HG03558 (cell line): ENCODE measurements at regions not wholly inside any gene's neighbourhood (a gene's known extent, or its start where the extent isn't known, plus 50 kb on each side); places are given as distances from the start of the nearest gene placed in this dataset.

Experiments
- ATAC-seq: cut with Tn5 transposase; IDR thresholded peaks from one replicate; pipeline ENCODE4 v1.9.1; 2021; ENCODE audit warnings: moderate number of reproducible peaks; ENCODE audit not compliant: unreplicated experiment; ENCODE audit errors: extremely low read depth

- no peak for ATAC-seq
These were observed 1287.7 kb downstream of the UQCRFS1 start for GRCh38 chr19:27925202-27925601.

DNA sequence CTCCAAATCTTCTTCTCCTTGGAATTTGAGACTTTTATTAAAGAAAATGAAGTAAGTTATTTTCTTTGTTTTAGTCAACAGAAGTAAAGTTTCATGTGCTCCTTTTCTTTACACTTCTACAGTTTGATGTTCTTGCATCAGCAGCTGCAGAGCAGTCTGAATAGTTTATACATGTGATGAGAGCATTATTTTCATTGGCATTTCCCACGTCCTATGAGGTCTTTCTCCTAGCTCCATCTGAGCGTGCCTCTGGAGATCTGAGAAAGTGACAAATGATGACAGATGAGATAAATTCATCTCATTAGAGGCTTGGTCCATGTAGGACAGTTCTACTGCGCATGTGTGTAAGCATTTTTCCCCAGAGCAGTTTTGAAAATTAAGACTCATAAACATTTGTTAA is 1290.0 kb downstream of the UQCRFS1 start:
- no peak for ATAC-seq

DNA sequence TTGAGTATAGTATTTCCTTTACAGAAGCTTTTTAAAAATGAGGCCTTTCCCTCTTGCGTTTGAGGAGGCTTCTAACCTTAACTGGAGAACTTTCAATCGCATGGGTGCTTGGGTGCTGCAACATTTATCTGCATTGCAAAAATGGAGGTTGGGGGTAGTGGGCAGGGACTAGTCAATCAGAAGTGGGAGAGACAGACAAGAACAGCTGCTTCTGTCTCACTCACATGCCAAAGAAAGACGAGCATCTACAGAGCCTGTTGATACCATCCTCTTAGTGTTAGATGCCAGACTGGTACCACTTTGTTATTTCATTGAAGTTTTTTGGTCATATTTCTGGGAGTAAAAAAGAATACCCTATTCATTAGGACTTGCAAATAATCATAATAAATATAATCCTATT is 1292.2 kb downstream of the UQCRFS1 start:
- ATAC-seq: no peak

GRCh38 chr19:27918818-27919217 is 1294.1 kb downstream of the UQCRFS1 start:
- no peak for ATAC-seq

- ATAC-seq: no peak
These were observed 1301.6 kb downstream of the UQCRFS1 start for GRCh38 chr19:27911122-27911898.

GRCh38 chr19:27909861-27910260 is 1303.1 kb downstream of the UQCRFS1 start:
- ATAC-seq: no peak

DNA sequence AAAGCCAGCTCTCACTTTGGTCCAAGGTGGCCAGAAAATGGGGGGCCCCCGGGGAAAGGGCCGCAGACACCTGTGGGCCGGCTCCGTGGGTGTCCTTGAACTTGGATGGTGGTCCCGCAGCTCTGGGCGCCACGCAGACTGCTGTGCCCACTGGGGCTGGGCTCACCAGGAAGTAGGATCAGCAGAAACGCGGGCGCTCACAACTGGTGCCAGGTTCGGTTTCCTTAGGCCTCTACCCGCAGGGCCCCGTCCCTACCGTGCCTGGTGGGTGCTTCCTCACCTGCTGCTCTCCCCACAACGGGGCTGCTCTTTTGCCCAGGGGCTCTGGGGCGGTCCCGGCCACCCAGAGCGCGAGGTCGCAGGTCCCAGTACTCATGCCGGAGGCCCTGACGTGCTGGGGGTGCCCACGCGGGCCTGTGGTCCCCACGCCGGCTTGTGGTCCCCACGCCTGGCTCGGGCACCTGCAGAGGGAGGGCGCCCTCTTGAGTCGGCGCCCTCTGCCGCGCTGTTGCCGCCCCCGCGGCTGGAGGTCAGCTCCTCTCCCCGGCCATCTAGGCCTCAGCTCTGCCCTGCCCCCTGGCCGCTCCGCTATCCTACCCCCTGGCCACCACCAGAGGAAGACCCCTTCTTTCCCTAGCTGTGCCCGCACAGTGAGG is 1303.6 kb downstream of the UQCRFS1 start:
- ATAC-seq: no peak

DNA sequence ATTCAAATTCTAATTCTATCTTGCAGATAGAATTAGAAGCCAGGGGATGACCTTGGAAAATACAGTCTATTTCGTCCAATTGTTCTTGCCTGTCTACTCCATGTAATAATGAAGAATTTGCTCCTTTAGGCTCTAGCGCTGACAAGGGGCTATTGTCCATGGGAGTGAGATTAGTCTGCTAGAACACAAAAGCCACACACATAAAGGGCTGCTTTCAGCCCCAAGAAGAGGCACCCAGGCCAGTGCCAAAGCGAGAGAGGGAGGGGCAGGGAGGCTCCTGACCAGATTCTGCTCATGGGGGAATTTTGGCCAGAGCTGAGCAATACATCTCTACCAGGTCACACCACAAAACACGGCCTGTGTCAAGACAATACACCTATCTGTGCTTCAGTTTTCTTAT is 1306.9 kb downstream of the UQCRFS1 start:
- no peak for ATAC-seq

DNA sequence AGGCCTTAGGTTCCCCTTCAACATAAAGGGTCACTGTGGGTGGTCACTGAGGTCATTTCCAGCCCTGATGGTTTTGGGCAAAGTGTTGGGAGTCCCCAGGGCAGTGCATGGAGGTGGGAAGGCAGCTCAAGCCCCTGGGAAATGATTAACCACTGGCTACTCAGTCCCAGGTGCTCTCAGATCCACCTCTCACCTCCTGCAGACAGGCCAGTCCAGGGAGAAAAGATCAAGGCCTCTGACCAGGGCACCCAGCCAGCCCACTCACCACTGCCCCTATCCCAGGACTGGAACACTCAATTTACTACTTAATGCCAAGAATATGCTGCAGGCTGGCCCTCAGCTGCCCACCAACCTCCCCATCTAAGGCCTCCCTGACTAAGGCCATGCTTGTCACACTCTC is 1307.9 kb downstream of the UQCRFS1 start:
- no peak for ATAC-seq

- no peak for ATAC-seq
These were observed 1311.9 kb downstream of the UQCRFS1 start for GRCh38 chr19:27901078-27901477.

GRCh38 chr19:27896091-27896490 is 1316.9 kb downstream of the UQCRFS1 start:
- ATAC-seq: no peak

GRCh38 chr19:27894906-27895754 is 1317.8 kb downstream of the UQCRFS1 start:
- ATAC-seq: no peak

DNA sequence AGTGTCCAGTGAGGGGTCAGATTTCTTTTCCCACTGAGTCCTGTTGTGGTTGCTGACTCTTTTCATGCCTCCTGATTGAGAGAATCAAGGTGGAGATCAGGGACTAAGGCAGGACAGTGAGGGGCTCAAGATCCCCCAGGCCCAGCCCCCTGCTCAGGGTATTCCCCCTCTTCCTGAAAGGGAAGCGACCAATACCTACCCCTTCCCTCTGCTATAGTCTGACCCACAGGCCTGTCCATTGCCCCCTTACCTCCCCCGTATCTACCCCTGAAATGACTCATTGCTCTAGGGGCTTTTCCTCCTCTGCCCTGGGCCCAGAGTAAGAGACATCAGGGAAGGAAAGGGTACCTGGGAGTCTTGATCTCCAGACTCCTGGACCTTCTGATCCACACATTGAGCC is 1320.5 kb downstream of the UQCRFS1 start:
- ATAC-seq: no peak

GRCh38 chr19:27891411-27891810 is 1321.5 kb downstream of the UQCRFS1 start:
- no peak for ATAC-seq

DNA sequence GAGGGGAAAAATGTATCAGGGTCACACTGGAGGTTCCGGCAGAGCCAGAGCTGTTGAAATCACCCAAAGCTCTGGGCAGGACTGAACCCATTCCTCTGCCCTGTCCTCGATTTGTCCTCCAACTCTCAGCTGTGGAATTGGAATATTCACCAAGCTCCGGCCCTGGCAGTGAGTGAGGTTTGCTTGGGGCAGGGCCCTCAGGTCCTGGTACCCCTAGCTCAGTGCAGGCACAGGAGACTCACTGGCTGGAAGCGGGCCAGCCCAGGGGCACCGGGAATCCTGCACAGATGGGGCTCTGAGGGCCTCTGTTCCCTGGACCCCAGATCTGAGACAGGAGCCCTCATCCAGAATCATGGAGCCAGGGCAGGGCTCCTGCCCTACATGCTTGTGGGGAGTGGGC is 1322.3 kb downstream of the UQCRFS1 start:
- ATAC-seq: no peak

DNA sequence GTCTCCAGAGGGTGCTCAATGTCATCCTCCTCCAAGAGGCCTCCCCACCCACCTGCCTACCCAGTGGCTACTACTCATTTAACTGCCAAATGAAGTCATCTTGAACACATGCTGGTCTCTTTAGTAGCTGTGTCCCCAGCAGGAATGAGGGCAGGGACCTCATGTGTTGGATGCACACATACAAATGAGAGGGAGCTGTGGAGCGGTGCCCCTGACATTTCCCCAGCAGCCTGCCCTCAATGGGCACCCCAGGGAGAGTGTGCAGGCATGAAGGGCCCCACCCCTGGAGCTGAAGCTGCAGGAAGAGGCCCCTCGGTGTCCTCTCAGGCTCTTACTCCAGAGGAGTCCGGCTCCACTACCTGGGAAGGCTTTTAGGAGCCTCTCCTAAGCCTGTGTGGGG is 1322.7 kb downstream of the UQCRFS1 start:
- no peak for ATAC-seq

GRCh38 chr19:27889156-27889555 is 1323.8 kb downstream of the UQCRFS1 start:
- ATAC-seq: no peak

GRCh38 chr19:27887946-27888345 is 1325.0 kb downstream of the UQCRFS1 start:
- ATAC-seq: no peak

DNA sequence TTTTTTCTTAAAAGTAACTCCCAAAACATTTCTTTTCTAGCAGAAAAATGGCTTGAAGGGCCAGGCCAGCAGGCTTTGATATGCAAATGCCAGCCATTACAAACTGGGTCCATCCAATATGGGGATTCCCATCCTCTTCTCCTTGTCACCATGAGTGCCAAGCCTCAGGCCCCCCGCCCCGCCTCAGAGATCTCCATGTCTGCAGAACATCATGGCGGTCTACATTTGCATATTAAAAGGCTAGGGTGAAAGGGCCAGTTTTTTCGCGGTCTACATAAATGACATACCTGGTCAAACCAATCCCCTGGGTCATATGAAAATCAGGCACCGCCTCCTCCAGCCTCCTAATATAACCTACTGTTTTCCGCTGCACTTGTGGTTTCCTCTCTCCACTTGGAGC is 1327.6 kb downstream of the UQCRFS1 start:
- ATAC-seq: no peak

GRCh38 chr19:27884376-27884775 is 1328.6 kb downstream of the UQCRFS1 start:
- no peak for ATAC-seq

GRCh38 chr19:27881213-27881612 is 1331.7 kb downstream of the UQCRFS1 start:
- ATAC-seq: no peak
